K562 (cell line): ENCODE measurements at regions not wholly inside any gene's neighbourhood (a gene's known extent, or its start where the extent isn't known, plus 50 kb on each side); places are given as distances from the start of the nearest gene placed in this dataset.

Source experiments
- ATF1 ChIP-seq, 2 experiments: fragments of 450-650 bp in 1 of 2; IDR thresholded peaks; 2 replicates each; pipeline ENCODE4 v1.6.1; 2016; ENCODE audit warnings: missing compliant biosample characterization in 1 of 2, missing genetic modification characterization in 1 of 2
- POLR2G ChIP-seq: fragments of 200-400 bp; formaldehyde crosslinking; IDR thresholded peaks from 2 replicates; pipeline ENCODE4 v1.6.1; 2017; ENCODE audit warnings: low read depth, mild to moderate bottlenecking, antibody characterized with exemption, low read length, moderate library complexity
- SMC3 ChIP-seq: conservative IDR thresholded peaks from 2 replicates; pipeline ENCODE4 v1.6.1; 2011; ENCODE audit warnings: low read depth, low read length, improper control_type of control experiment; ENCODE audit not compliant: insufficient read depth
- TRIM24 ChIP-seq, 2 experiments: fragments of 450-650 bp; IDR thresholded peaks; 2 replicates each; pipeline ENCODE4 v1.6.1; 2016
- ZNF174 ChIP-seq: fragments of 250-450 bp; sonication (Bioruptor Pico); IDR thresholded peaks from 2 replicates; pipeline ENCODE4 v1.4.0; 2020; ENCODE audit warnings: mild to moderate bottlenecking
- ZNF668 ChIP-seq: fragments of 250-450 bp; sonication (Bioruptor Pico); IDR thresholded peaks from 2 replicates; pipeline ENCODE4 v1.8.0; 2022; ENCODE audit warnings: mild to moderate bottlenecking, inconsistent platforms
- TF ChIP-seq, protein P1 (sequence below), 3 experiments: IDR thresholded peaks in 2 of 3; conservative IDR thresholded peaks in 1 of 3; 2 replicates each; pipeline ENCODE4 v1.5.1; 2011 to 2012; ENCODE audit warnings: low read length in 3 of 3, mild to moderate bottlenecking in 3 of 3, control low read depth in 2 of 3, improper control_type of control experiment in 1 of 3, inconsistent platforms in 1 of 3, low read depth in 1 of 3, mixed read lengths in 1 of 3, moderate library complexity in 1 of 3; ENCODE audit not compliant: insufficient read depth in 2 of 3

DNA sequence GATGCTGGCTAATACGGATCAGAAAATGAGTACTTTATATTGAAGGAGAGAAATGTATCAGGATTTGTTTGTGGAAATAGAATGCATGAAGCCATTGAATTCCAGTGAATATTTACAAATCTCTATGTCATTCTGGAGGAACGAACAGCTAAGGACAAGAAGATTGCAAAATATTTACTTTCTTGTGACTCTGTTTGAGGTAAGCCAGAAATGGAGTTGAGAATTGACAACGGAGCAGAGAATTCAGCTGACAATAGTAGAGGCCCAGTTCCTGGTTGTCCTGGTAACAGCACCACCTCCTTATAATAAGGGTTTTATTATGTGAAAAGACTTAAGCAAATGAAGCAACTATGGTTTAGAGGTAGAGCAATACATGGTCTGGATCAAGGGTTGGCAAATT is 349.2 kb downstream of the ADCYAP1 start:
- no peak for TF ChIP-seq ZNF668 (CRISPR knock-in tag)
- TF ChIP-seq, protein P1, sequence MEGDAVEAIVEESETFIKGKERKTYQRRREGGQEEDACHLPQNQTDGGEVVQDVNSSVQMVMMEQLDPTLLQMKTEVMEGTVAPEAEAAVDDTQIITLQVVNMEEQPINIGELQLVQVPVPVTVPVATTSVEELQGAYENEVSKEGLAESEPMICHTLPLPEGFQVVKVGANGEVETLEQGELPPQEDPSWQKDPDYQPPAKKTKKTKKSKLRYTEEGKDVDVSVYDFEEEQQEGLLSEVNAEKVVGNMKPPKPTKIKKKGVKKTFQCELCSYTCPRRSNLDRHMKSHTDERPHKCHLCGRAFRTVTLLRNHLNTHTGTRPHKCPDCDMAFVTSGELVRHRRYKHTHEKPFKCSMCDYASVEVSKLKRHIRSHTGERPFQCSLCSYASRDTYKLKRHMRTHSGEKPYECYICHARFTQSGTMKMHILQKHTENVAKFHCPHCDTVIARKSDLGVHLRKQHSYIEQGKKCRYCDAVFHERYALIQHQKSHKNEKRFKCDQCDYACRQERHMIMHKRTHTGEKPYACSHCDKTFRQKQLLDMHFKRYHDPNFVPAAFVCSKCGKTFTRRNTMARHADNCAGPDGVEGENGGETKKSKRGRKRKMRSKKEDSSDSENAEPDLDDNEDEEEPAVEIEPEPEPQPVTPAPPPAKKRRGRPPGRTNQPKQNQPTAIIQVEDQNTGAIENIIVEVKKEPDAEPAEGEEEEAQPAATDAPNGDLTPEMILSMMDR (IDR thresholded peaks at IDR 0.05 in 2 of 3, conservative IDR thresholded peaks at IDR 0.05 in 1 of 3; ENCODE audit: insufficient read depth in 2 of 3, low read depth in 1 of 3, low read length in 3 of 3): no peak
- TF ChIP-seq TRIM24 (IDR thresholded peaks at IDR 0.05): no peak
- TF ChIP-seq ZNF174 (CRISPR knock-in tag): no peak
- TF ChIP-seq ATF1 (CRISPR knock-in tag; IDR thresholded peaks at IDR 0.05): no peak
- no peak for TF ChIP-seq ATF1 (tag; IDR thresholded peaks at IDR 0.05)
- TF ChIP-seq POLR2G: no peak
- TF ChIP-seq SMC3: no peak
